Kidney (tissue), 13 donors: ENCODE measurements at regions not wholly inside any gene's neighbourhood (a gene's known extent, or its start where the extent isn't known, plus 50 kb on each side); places are given as distances from the start of the nearest gene placed in this dataset.

Source experiments
- DNase-seq, 5 donors: peaks; one replicate each; pipeline ENCODE4 v3.0.0-alpha.2; 2013 to 2020
- FAIRE-seq: peaks from 2 replicates; lab custom pipeline; 2012; peaks lifted over from hg19 to GRCh38; lab: Jason Lieb, UNC
- H3K27ac ChIP-seq, 2 donors: one replicate each; pipeline ENCODE4 v1.7.0; 2013; ENCODE audit warnings: low read depth in 2 of 2, low read length in 2 of 2, inconsistent platforms in 1 of 2
- H3K27me3 ChIP-seq: one replicate; pipeline ENCODE4 v1.7.1; 2013; ENCODE audit warnings: low read length, inconsistent platforms; ENCODE audit not compliant: control insufficient read depth, insufficient read depth
- H3K36me3 ChIP-seq, 3 donors: one replicate each; pipeline versions ENCODE4 v1.7.0 to v1.7.1; 2013; ENCODE audit warnings: low read length in 3 of 3, control low read depth in 1 of 3, inconsistent platforms in 1 of 3; ENCODE audit not compliant: insufficient read depth in 3 of 3, control insufficient read depth in 2 of 3
- H3K4me1 ChIP-seq, 3 donors: one replicate each; pipeline versions ENCODE4 v1.7.0 to v1.7.1; 2013; ENCODE audit warnings: low read length in 3 of 3, inconsistent platforms in 1 of 3, low read depth in 1 of 3; ENCODE audit not compliant: control insufficient read depth in 2 of 3, insufficient read depth in 2 of 3
- H3K4me3 ChIP-seq, 3 donors: one replicate each; pipeline versions ENCODE4 v1.7.0 to v1.8.1; 2013; ENCODE audit warnings: low read length in 3 of 3, control low read depth in 1 of 3, inconsistent platforms in 1 of 3
- H3K9ac ChIP-seq, 3 donors: one replicate each; pipeline versions ENCODE4 v1.7.0 to v1.7.1; 2013; ENCODE audit warnings: low read length in 3 of 3, control low read depth in 1 of 3, inconsistent platforms in 1 of 3
- H3K9me3 ChIP-seq, 3 donors: one replicate each; pipeline versions ENCODE4 v1.7.0 to v1.7.1; 2013; ENCODE audit warnings: low read length in 3 of 3, control low read depth in 1 of 3, inconsistent platforms in 1 of 3; ENCODE audit not compliant: control insufficient read depth in 2 of 3, insufficient read depth in 1 of 3
- intact Hi-C: fragments of 100-400 bp; cut with DNase I; formaldehyde crosslinking; loops from one replicate; pipeline ENCODE4 v1.11.1; 2022
- TF ChIP-seq, protein P1 (sequence below): IDR thresholded peaks from 3 replicates; pipeline ENCODE4 v1.5.1; 2012; ENCODE audit warnings: mild to moderate bottlenecking, moderate library complexity, borderline replicate concordance; ENCODE audit not compliant: insufficient read depth; ENCODE audit errors: extremely low read depth
- donor health status: control.
- donor health status: control.
- donor health status: control.
- donor health status: control.
- donor health status: control.
- donor health status: DM: yes; HTN: yes; CAD: no.
- donor health status: Normal renal cell carcinoma (clear cell type).

- intact Hi-C loops = no loop called here
Observed at GRCh38 chr2:19702267-19702666, 199.5 kb downstream of the TTC32 start.

DNA sequence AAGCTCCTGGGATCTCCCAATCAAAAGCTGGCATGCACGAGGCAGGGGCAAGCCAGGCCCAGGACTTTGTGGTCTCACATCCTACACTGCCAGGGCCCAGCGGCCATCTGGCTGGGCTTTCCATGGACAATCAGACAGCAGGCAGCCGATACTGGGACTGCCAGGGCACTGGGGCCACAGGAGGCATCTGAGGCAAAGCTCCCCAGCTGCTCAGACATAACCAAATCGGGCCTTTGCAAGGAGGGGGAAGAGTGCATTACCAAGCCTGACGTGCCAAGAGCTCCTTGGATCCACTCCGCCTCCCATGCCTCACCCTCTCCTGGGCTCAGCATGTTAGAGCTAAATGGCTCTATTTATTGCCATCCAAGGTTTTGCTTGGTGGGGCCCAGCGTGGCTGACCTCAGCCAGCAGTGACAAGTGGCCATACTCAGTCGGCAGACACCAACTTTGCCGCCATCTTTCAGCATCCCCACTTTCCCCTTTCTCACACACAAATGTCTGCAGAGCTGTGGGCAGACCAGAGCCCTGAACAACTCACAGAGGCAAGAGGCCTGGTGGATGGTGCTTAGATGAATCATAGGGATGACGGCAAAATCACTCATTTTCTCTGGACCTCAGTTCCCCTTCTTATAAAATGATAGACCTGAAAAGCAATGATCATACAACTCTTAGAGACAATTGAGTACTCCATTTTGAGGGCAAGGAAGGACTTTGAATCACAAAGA lies 200.8 kb downstream of the TTC32 start:
- Histone ChIP-seq H3K4me1 (no peaks in the 10 kb centered on the region), H3K27me3 (no peaks in the 10 kb centered on the region), H3K4me3 (no peak overlapping the region), H3K36me3 (no peaks in the 10 kb centered on the region), H3K9ac (no peak overlapping the region), H3K9me3 (peaks cover 0 to 5% (median 0%) of the 10 kb centered on the region in 3 donors), H3K27ac (no peak overlapping the region)
- intact Hi-C loops = no loop called here
- peak in 1 of 5 donors; percentile 15 for DNase-seq
- no peak for FAIRE-seq
- TF ChIP-seq, protein P1, sequence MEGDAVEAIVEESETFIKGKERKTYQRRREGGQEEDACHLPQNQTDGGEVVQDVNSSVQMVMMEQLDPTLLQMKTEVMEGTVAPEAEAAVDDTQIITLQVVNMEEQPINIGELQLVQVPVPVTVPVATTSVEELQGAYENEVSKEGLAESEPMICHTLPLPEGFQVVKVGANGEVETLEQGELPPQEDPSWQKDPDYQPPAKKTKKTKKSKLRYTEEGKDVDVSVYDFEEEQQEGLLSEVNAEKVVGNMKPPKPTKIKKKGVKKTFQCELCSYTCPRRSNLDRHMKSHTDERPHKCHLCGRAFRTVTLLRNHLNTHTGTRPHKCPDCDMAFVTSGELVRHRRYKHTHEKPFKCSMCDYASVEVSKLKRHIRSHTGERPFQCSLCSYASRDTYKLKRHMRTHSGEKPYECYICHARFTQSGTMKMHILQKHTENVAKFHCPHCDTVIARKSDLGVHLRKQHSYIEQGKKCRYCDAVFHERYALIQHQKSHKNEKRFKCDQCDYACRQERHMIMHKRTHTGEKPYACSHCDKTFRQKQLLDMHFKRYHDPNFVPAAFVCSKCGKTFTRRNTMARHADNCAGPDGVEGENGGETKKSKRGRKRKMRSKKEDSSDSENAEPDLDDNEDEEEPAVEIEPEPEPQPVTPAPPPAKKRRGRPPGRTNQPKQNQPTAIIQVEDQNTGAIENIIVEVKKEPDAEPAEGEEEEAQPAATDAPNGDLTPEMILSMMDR = no peak

More at GRCh38 chr2:19702267-19702666, 199.5 kb downstream of the TTC32 start:
- Histone ChIP-seq H3K27ac (no peak overlapping the region), H3K27me3 (no peaks in the 10 kb centered on the region), H3K36me3 (no peaks in the 10 kb centered on the region), H3K9me3 (peaks cover 0 to 3% (median 0%) of the 10 kb centered on the region in 3 donors), H3K9ac (no peak overlapping the region), H3K4me3 (no peak overlapping the region), H3K4me1 (no peaks in the 10 kb centered on the region)
- TF ChIP-seq, protein P1 = no peak
- no peak for FAIRE-seq
- no peak for DNase-seq

GRCh38 chr2:19697131-19697530 lies 204.7 kb downstream of the TTC32 start:
- H3K4me1 ChIP-seq = no peaks in the 10 kb centered on the region
- FAIRE-seq (no peak), DNase-seq (peak in 1 of 5 donors; percentile 13)
- H3K4me3 ChIP-seq = no peak overlapping the region
- no peak overlapping the region for H3K9ac ChIP-seq
- H3K9me3 ChIP-seq = peaks cover 0 to 5% (median 0%) of the 10 kb centered on the region in 3 donors
- H3K27me3 ChIP-seq = no peaks in the 10 kb centered on the region
- TF ChIP-seq, protein P1 = no peak
- intact Hi-C loops = no loop called here
- no peak overlapping the region for H3K27ac ChIP-seq
- no peaks in the 10 kb centered on the region for H3K36me3 ChIP-seq
